Activated CD4-positive, alpha-beta T cell treated with anti-CD3 and anti-CD28 coated beads, Interleukin-2, amount 50 U/mL, for 4 hours (primary cell): ENCODE measurements at regions not wholly inside any gene's neighbourhood (a gene's known extent, or its start where the extent isn't known, plus 50 kb on each side); places are given as distances from the start of the nearest gene placed in this dataset.

Source experiments
- DNase-seq, 2 experiments: peaks; one replicate each; pipeline ENCODE4 v3.0.0-alpha.2; 2020

GRCh38 chr6:170160031-170160627 lies 130.7 kb downstream of the DLL1 start:
- DNase-seq, result no peak

- DNase-seq, result no peak
Measured at GRCh38 chr6:170159022-170159965, 131.6 kb downstream of the DLL1 start.

GRCh38 chr6:170158296-170159021 lies 132.4 kb downstream of the DLL1 start:
- DNase-seq, result no peak

- DNase-seq, result no peak
Measured at GRCh38 chr6:170157567-170158218, 133.2 kb downstream of the DLL1 start.

GRCh38 chr6:170156448-170157375 lies 134.2 kb downstream of the DLL1 start:
- DNase-seq, result no peak

GRCh38 chr6:170155464-170156196 lies 135.2 kb downstream of the DLL1 start:
- DNase-seq, result no peak

- DNase-seq, result no peak
Measured at GRCh38 chr6:170153436-170154319, 137.2 kb downstream of the DLL1 start.

GRCh38 chr6:170152989-170153388 lies 137.9 kb downstream of the DLL1 start:
- no peak for DNase-seq

GRCh38 chr6:170152124-170152926 lies 138.6 kb downstream of the DLL1 start:
- DNase-seq, result no peak

GRCh38 chr6:170151804-170152123 lies 139.1 kb downstream of the DLL1 start:
- no peak for DNase-seq

- DNase-seq, result no peak
Measured at GRCh38 chr6:170151321-170151771, 139.5 kb downstream of the DLL1 start.

GRCh38 chr6:170150590-170150945 lies 140.3 kb downstream of the DLL1 start:
- DNase-seq, result no peak

- DNase-seq, result no peak
Measured at GRCh38 chr6:170149681-170150589, 140.9 kb downstream of the DLL1 start.

- no peak for DNase-seq
Measured at GRCh38 chr6:170148709-170149470, 142.0 kb downstream of the DLL1 start.

- peak; percentile 12 to 18 for DNase-seq
Measured at GRCh38 chr6:170147832-170148708, 142.8 kb downstream of the DLL1 start.

- DNase-seq, result no peak
Measured at GRCh38 chr6:170147056-170147787, 143.7 kb downstream of the DLL1 start.
